ENCODE measurements at regions not wholly inside any gene's neighbourhood (a gene's known extent, or its start where the extent isn't known, plus 50 kb on each side); places are given as distances from the start of the nearest gene placed in this dataset.
"Not testable (repeated sequence)": the region's sequence is repeated elsewhere in the genome, so short reads cannot be mapped to it uniquely, and the experiment has no call there.

DNA sequence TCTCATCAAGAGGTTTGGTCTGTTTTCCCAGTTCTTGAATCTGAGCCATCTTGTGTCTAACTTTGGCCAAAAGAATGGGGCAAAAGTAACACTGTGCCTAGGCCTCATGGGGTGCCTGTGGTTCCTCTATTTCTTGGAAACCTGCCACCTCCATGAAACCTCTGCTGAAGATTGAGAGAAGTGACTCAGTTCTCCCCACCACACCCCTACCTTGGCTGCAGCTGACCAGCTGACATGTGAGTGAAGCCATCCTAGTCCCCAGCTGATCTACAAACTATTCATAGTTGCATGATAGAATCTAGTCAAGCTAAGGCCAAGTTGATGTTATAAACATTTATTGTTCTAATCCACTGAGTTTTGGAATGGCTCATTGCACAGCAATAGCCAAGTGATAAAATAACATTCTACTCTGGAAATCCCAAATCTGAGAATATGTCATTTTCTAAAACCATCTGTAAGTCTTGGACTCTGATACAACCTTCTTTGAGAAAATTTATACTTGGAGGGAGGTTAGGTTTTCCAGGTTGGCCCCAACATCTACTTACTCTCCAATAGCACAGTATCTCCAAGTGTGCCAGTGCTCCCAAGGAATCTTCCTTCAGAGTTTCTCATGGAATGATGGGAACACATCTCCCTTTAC, 107.0 kb upstream of the SMLR1 start:
- no peak for DNase-seq

DNA sequence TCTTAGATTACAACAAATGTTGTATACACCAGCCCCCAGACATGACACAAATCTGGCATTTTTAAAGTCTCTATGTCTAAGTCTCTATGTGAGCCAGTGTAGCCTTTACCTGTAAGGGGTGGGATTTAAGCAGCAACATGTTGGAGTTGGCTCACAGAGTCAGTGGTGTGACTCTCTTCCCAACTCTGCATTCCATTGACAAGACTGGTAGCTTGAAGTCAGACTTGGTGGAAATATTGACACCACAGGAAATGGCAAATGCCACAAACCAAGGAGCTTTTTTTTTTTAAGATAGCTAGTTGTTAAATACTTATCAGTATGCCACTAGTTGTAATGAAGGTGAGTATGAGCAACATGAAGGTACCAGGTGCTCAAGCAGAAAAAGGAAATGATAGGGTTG, 103.1 kb upstream of the SMLR1 start:
- no peak for DNase-seq

DNA sequence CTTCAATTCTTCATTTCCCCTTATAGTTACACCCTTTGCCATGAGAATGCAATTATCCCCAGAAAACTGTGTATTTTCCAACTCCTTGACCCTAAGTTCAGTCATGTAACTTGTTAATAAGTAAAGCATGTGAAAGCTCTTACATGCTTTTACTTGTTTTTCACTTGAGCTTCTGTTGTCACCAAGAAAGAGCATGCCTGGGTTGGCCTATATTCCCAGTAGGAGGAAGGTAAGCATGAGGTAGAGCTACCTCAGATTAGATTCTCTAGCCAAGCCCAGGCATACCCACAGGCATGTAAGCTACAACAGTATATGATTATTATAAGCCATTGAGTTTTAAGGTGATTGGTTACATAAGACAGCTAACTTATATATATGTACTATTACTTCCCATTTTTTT, 101.7 kb upstream of the SMLR1 start:
- no peak for DNase-seq

GRCh38 chr6:130728064-130728463, 99.1 kb upstream of the SMLR1 start:
- not testable (repeated sequence) for DNase-seq

DNA sequence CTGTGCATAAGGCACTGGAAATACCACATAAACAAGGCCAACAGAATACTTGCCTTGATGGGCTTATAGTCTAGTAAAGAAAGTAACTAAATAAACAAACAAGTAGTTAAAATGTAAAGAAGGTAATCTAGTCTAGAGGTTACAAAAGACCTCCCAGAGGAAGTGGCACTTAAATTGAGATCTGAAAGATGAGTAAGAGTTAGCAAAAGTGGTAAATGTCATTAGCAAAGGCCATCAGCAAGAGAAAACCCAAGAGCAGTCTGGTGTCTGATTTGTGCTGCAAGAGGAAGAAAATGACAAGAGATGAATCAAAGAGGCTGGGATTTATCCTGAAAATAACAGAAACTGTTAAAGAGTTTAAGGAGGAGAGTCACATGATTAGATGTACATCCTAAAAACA, 96.6 kb upstream of the SMLR1 start:
- DNase-seq: no peak

- DNase-seq: no peak
These were observed 93.0 kb upstream of the SMLR1 start for GRCh38 chr6:130734161-130734560.

- no peak for DNase-seq
These were observed 86.9 kb upstream of the SMLR1 start for GRCh38 chr6:130740308-130740707.

GRCh38 chr6:130742131-130742681, 85.0 kb upstream of the SMLR1 start:
- no peak for DNase-seq

GRCh38 chr6:130743175-130743574, 84.0 kb upstream of the SMLR1 start:
- DNase-seq: no peak

GRCh38 chr6:130744576-130745366, 82.4 kb upstream of the SMLR1 start:
- no peak for DNase-seq

- DNase-seq: no peak
These were observed 79.2 kb upstream of the SMLR1 start for GRCh38 chr6:130748041-130748440.

- DNase-seq: no peak
These were observed 77.8 kb upstream of the SMLR1 start for GRCh38 chr6:130749402-130749801.

DNA sequence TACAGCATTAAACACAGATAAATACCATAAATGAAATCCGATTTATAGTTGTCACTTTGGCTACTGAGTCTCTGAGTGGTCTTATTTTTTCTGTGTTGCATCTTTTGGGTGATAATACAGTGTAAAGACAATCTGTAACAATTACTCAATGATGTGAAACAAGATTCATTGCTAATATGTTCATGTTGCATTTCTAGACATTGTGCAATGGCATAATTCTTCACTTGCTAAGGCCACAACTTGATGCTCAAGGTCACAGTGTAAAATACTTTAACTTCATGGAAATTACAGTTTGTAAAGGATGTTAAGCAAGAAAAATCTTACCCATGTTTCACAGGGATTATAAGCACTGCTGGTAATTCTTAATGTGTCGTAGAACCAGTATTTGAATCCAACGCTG, 74.9 kb upstream of the SMLR1 start:
- DNase-seq: no peak

DNA sequence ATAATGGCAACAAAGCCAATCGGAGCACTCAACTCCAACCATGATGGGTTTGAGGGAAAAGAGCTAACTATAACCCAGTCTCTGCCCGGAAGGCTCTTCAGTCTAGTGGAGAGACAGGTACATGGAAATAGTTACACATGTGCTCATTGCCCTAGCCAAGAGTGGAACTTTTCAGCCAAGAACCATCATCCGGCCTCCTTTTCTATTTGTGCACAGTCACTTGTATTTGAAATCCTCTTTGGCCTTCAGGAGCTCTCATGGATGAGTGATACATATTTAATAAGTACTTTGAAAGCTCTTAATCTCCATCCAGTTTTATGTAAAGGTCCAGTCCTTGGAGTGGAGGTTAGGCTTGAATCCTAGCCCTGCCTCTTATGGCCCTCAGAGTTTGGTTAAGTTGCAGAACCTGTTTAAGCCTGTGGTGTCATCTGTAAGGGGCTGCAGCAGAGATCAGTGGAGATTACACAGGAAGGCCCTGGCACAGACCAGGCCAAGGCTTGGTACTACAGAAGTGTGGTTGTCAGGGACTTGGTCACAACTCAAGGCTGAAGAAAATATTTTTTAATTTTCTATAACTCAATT, 72.3 kb upstream of the SMLR1 start:
- DNase-seq: no peak

- no peak for DNase-seq
These were observed 71.7 kb upstream of the SMLR1 start for GRCh38 chr6:130755368-130756034.

DNA sequence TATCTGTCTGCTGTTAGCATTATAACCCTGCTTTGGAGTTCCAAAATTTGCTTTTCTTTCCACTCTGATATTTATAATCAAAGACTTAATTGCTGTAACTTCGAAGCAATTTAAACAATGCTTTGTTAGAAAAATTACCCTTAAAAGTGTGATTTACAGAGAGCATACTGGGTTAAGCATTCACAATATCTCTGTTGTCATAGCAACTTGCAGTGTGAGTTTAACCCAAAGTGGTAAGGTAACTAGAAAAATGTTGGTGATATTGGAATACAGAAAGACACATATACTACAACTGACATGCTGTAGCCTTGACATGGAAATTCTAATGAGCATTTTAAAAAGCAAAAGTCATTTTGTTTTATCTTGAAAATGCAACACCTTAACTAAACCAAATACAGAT, 70.4 kb upstream of the SMLR1 start:
- DNase-seq: no peak

DNA sequence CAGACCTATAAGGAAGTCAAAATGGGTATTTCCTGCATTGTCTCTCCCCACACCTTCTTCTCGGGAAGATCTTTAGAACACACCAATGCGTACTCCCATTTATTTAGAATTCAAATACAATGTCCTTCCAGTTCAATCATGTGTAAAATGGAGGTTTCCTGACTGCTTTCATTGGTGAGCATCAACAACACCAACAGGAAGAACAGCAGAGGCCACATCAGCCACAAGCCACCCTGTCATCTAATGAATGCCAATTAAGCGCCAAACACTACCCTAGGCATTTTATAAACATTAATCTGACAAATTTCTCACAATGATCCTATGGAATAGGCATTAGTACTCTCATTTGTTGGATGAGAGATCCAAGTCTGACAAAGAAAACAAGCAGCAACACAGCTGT, 68.4 kb upstream of the SMLR1 start:
- no peak for DNase-seq

DNA sequence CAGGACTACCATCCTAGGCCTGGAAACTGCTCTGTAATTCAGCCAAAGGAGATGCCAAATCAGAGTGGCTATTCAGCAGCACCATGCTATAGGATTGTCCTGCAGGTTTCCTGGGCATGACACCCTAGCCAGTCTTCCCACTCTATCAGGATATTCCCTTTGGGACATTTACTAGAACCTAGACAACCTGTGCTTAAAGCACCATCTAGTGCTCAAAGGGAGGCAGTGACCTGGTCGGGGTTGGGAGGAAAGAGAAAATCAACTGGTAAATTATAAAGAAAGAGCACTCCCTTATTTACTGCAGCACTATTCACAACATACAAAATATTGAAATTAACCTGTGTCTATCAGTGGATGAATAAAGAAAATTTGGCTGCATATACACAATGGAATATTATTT, 67.2 kb upstream of the SMLR1 start:
- DNase-seq: no peak

GRCh38 chr6:130761286-130761685, 65.9 kb upstream of the SMLR1 start:
- DNase-seq: no peak

GRCh38 chr6:130765181-130765727, 62.0 kb upstream of the SMLR1 start:
- no peak for DNase-seq

GRCh38 chr6:130766239-130767144, 60.7 kb upstream of the SMLR1 start:
- DNase-seq: no peak

DNA sequence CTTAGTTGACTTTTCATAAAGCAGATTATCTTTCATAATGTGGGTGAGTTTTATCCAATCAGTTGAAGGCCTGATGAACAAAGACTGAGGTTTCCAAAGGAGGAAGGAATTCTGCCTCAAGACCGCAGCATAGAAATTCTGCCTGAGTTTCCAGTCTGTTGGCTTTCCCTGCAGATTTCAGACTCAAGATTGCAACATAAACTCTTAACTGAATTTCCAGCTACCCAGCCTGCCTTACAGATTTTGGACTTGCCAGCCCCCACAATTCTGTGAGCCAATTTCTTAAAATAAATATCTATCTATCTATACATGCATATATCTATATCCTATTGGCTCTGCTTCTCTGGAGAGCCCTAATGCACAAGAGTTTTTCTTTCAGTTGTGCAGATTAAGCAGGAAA, 57.3 kb upstream of the SMLR1 start:
- DNase-seq: no peak

All from inflammatory macrophage treated with lipopolysaccharide for 1 hour (primary cell).